Esophagus squamous epithelium (tissue), 4 donors: ENCODE measurements at regions not wholly inside any gene's neighbourhood (a gene's known extent, or its start where the extent isn't known, plus 50 kb on each side); places are given as distances from the start of the nearest gene placed in this dataset.

Experiments
- POLR2A ChIP-seq, 4 donors: fragments of 450-650 bp; IDR thresholded peaks; one replicate each; pipeline ENCODE4 v1.6.1; 2017; ENCODE audit warnings: antibody characterized with exemption in 4 of 4, mild to moderate bottlenecking in 4 of 4, moderate library complexity in 3 of 4
- TF ChIP-seq, protein P1 (sequence below), 6 experiments: fragments of 450-650 bp in 4 of 6; fragments of 200-600 bp in 2 of 6; sonication (generic) in 2 of 6; IDR thresholded peaks; one replicate each; pipeline ENCODE4 v1.5.1; 2016 to 2019; ENCODE audit warnings: antibody characterized with exemption in 6 of 6, mild to moderate bottlenecking in 4 of 6, moderate library complexity in 4 of 6

DNA sequence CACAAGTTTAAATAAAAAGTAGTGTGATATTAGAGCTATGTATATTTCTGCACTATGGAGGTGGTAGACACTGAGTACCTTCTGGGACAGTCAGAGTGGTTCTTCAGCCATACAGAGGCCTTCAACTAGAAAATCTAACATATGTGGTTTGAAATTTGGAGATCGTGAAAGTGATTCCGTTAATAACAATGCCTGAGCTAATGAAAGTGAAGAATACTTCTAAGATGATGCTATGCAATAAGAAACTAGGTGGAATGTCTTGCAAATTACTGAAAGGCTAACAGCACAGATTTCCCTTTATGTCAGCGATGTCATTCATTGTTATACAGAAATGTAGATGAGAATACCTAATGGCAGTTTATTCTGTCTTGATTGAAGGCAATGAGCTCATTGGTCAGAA lies 1984.7 kb upstream of the RAG2 start:
- TF ChIP-seq, protein P1, sequence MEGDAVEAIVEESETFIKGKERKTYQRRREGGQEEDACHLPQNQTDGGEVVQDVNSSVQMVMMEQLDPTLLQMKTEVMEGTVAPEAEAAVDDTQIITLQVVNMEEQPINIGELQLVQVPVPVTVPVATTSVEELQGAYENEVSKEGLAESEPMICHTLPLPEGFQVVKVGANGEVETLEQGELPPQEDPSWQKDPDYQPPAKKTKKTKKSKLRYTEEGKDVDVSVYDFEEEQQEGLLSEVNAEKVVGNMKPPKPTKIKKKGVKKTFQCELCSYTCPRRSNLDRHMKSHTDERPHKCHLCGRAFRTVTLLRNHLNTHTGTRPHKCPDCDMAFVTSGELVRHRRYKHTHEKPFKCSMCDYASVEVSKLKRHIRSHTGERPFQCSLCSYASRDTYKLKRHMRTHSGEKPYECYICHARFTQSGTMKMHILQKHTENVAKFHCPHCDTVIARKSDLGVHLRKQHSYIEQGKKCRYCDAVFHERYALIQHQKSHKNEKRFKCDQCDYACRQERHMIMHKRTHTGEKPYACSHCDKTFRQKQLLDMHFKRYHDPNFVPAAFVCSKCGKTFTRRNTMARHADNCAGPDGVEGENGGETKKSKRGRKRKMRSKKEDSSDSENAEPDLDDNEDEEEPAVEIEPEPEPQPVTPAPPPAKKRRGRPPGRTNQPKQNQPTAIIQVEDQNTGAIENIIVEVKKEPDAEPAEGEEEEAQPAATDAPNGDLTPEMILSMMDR (IDR thresholded peaks at IDR 0.05), result no peak
- TF ChIP-seq POLR2A (IDR thresholded peaks at IDR 0.05), result no peak
